Small intestine (tissue), 7 donors: ENCODE measurements at regions not wholly inside any gene's neighbourhood (a gene's known extent, or its start where the extent isn't known, plus 50 kb on each side); places are given as distances from the start of the nearest gene placed in this dataset.

Source experiments
- DNase-seq, 2 donors: peaks; one replicate each; pipeline versions ENCODE4 v3.0.0 to v3.0.0-alpha.2; 2013
- FAIRE-seq: peaks from 2 replicates; lab custom pipeline; 2012; peaks lifted over from hg19 to GRCh38; lab: Jason Lieb, UNC
- H3K27ac ChIP-seq, 3 donors: one replicate each; pipeline ENCODE4 v1.5.1; 2013; ENCODE audit warnings: low read length in 2 of 3, mild to moderate bottlenecking in 2 of 3, control low read depth in 1 of 3, inconsistent platforms in 1 of 3, low read depth in 1 of 3, moderate library complexity in 1 of 3
- H3K27me3 ChIP-seq, 3 donors: one replicate each; pipeline ENCODE4 v1.6.1; 2013; ENCODE audit warnings: low read length in 3 of 3, inconsistent platforms in 1 of 3; ENCODE audit not compliant: control insufficient read depth in 3 of 3, insufficient read depth in 3 of 3
- H3K36me3 ChIP-seq, 3 donors: one replicate each; pipeline ENCODE4 v1.6.1; 2013; ENCODE audit warnings: low read length in 3 of 3, inconsistent platforms in 1 of 3, low read depth in 1 of 3, mild to moderate bottlenecking in 1 of 3, moderate library complexity in 1 of 3; ENCODE audit not compliant: control insufficient read depth in 3 of 3, insufficient read depth in 2 of 3
- H3K4me1 ChIP-seq, 3 donors: one replicate each; pipeline ENCODE4 v1.6.1; 2013; ENCODE audit warnings: low read length in 2 of 3, inconsistent platforms in 1 of 3, low read depth in 1 of 3, mild to moderate bottlenecking in 1 of 3, moderate library complexity in 1 of 3; ENCODE audit not compliant: control insufficient read depth in 3 of 3, insufficient read depth in 2 of 3
- H3K4me3 ChIP-seq, 3 donors: one replicate each; pipeline ENCODE4 v1.5.1; 2013; ENCODE audit warnings: low read length in 3 of 3, control low read depth in 1 of 3, inconsistent platforms in 1 of 3, low read depth in 1 of 3, mild to moderate bottlenecking in 1 of 3, moderate library complexity in 1 of 3
- H3K9me3 ChIP-seq, 2 donors: one replicate each; pipeline ENCODE4 v1.6.1; 2013; ENCODE audit warnings: low read depth in 1 of 2, low read length in 1 of 2; ENCODE audit not compliant: control insufficient read depth in 2 of 2, insufficient read depth in 1 of 2
- WGBS, 3 donors: extraction: QIAGEN DNeasy Blood & Tissue Kit; methylation state at CpG; one replicate each; pipeline ENCODE4 v1.1.7; 2013; 5-methylcytosine and 5-hydroxymethylcytosine counted together
- donor health status: healthy with polysubstance abuse.
- donor health status: control.
- donor health status: control.
- donor health status: Bipolar disorder and iron deficiency.
- donor health status: healthy.

- no peaks in the 10 kb centered on the region for H3K9me3 ChIP-seq
- H3K27ac ChIP-seq: no peak overlapping the region
- no peak for DNase-seq
- no peaks in the 10 kb centered on the region for H3K27me3 ChIP-seq
- no peaks in the 10 kb centered on the region for H3K4me1 ChIP-seq
- H3K4me3 ChIP-seq: no peak overlapping the region
- 38 to 63% (median 56%) methylated on average over 2 of the region's 2 CpGs for WGBS, 3 donors
- no peak for FAIRE-seq
- H3K36me3 ChIP-seq: no peaks in the 10 kb centered on the region
These were observed 107.7 kb upstream of the GDF10 start for GRCh38 chr10:47192273-47192672.

GRCh38 chr10:47193666-47194065 is 106.3 kb upstream of the GDF10 start:
- no peaks in the 10 kb centered on the region for H3K4me1 ChIP-seq
- DNase-seq: no peak
- no peak overlapping the region for H3K27ac ChIP-seq
- H3K27me3 ChIP-seq: no peaks in the 10 kb centered on the region
- no peak for FAIRE-seq
- H3K9me3 ChIP-seq: no peaks in the 10 kb centered on the region
- no peaks in the 10 kb centered on the region for H3K36me3 ChIP-seq
- WGBS, 3 donors: 87 to 95% (median 94%) methylated on average over 6 of the region's 6 CpGs
- H3K4me3 ChIP-seq: no peak overlapping the region

- no peak for FAIRE-seq
- H3K9me3 ChIP-seq: no peaks in the 10 kb centered on the region
- no peak overlapping the region for H3K4me3 ChIP-seq
- DNase-seq: peak in 1 of 2 donors; percentile 11
- H3K4me1 ChIP-seq: no peaks in the 10 kb centered on the region
- H3K27ac ChIP-seq: no peak overlapping the region
- H3K36me3 ChIP-seq: no peaks in the 10 kb centered on the region
- WGBS, 3 donors: 50 to 58% (median 57%) methylated on average over 15 of the region's 15 CpGs
- H3K27me3 ChIP-seq: no peaks in the 10 kb centered on the region
These were observed 104.6 kb upstream of the GDF10 start for GRCh38 chr10:47195274-47195885.

- Histone ChIP-seq H3K4me3 (no peak overlapping the region), H3K9me3 (peaks cover 0 to 2% of the 10 kb centered on the region in 2 donors), H3K27ac (no peak overlapping the region), H3K4me1 (no peaks in the 10 kb centered on the region), H3K36me3 (no peaks in the 10 kb centered on the region), H3K27me3 (no peaks in the 10 kb centered on the region)
- no peak for DNase-seq
- WGBS, 3 donors: 90 to 94% (median 94%) methylated on average over 8 of the region's 8 CpGs
- no peak for FAIRE-seq
These were observed 103.3 kb upstream of the GDF10 start for GRCh38 chr10:47196691-47197090.

GRCh38 chr10:47198221-47198620 is 101.8 kb upstream of the GDF10 start:
- FAIRE-seq: no peak
- H3K27me3 ChIP-seq: no peaks in the 10 kb centered on the region
- WGBS, 3 donors: 76 to 81% (median 76%) methylated on average over 4 of the region's 4 CpGs

GRCh38 chr10:47205192-47205591 is 94.8 kb upstream of the GDF10 start:
- FAIRE-seq (no peak), DNase-seq (no peak)
- H3K4me3 ChIP-seq: no peak overlapping the region
- H3K27ac ChIP-seq: no peak overlapping the region
- H3K4me1 ChIP-seq: no peaks in the 10 kb centered on the region
- WGBS, 3 donors: 81 to 90% (median 88%) methylated on average over 2 of the region's 2 CpGs
- H3K27me3 ChIP-seq: no peaks in the 10 kb centered on the region
- no peaks in the 10 kb centered on the region for H3K36me3 ChIP-seq
- peaks cover 0 to 4% of the 10 kb centered on the region in 2 donors for H3K9me3 ChIP-seq

More at GRCh38 chr10:47198221-47198620, 101.8 kb upstream of the GDF10 start:
- DNase-seq: no peak
- Histone ChIP-seq H3K27ac (no peak overlapping the region), H3K9me3 (peaks cover 0 to 2% of the 10 kb centered on the region in 2 donors), H3K4me3 (no peak overlapping the region), H3K4me1 (no peaks in the 10 kb centered on the region), H3K36me3 (no peaks in the 10 kb centered on the region)

- WGBS, 3 donors: 38 to 51% (median 41%) methylated on average over 3 of the region's 3 CpGs
- FAIRE-seq: no peak
- no peak overlapping the region for H3K4me3 ChIP-seq
- H3K36me3 ChIP-seq: no peaks in the 10 kb centered on the region
- no peaks in the 10 kb centered on the region for H3K4me1 ChIP-seq
- DNase-seq: peak in 1 of 2 donors; percentile 40
- no peaks in the 10 kb centered on the region for H3K27me3 ChIP-seq
- H3K27ac ChIP-seq: peak overlapping the region in 1 of 3 donors; percentile 50
- peaks cover 0 to 2% of the 10 kb centered on the region in 2 donors for H3K9me3 ChIP-seq
These were observed 93.3 kb upstream of the GDF10 start for GRCh38 chr10:47206449-47207280.

- no peak overlapping the region for H3K4me3 ChIP-seq
- H3K9me3 ChIP-seq: peaks cover 0 to 2% of the 10 kb centered on the region in 2 donors
- peak overlapping the region in 1 of 3 donors; percentile 50 for H3K27ac ChIP-seq
- DNase-seq: no peak
- no peaks in the 10 kb centered on the region for H3K36me3 ChIP-seq
- FAIRE-seq: no peak
- WGBS, 3 donors: 72 to 74% (median 74%) methylated on average over 4 of the region's 4 CpGs
- H3K4me1 ChIP-seq: no peaks in the 10 kb centered on the region
- H3K27me3 ChIP-seq: no peaks in the 10 kb centered on the region
These were observed 92.7 kb upstream of the GDF10 start for GRCh38 chr10:47207281-47207615.
